GM12878 (cell line): ENCODE measurements at regions not wholly inside any gene's neighbourhood (a gene's known extent, or its start where the extent isn't known, plus 50 kb on each side); places are given as distances from the start of the nearest gene placed in this dataset.

Experiments
- ATAC-seq: fragments of 200-7000 bp; cut with Tn5 transposase; 3 replicates; pipeline ENCODE4 v1.9.1; 2020; ENCODE audit warnings: mild to moderate bottlenecking, moderate library complexity
- BruUV-seq: library from RNA; stranded (reverse); fragments of 400-500 nt; replicated peaks from 2 replicates; lab custom pipeline; 2021; lab: Mats Ljungman, UMichigan
- CTCF ChIA-PET: fragments of 300-600 bp; sonication (Branson Sonifier 250); formaldehyde crosslinking; extraction: SDS; loops from one replicate; lab custom pipeline; 2021; ENCODE audit warnings: inconsistent platforms; lab: Yijun Ruan, JAX
- POLR2A ChIA-PET: fragments of 350-600 bp; formaldehyde crosslinking; extraction: SDS; loops from one replicate; lab custom pipeline; 2021; ENCODE audit warnings: inconsistent platforms; lab: Charles Lee
- RAD21 ChIA-PET: fragments of 300-600 bp; sonication (Branson Sonifier 250); formaldehyde crosslinking; loops from one replicate; lab custom pipeline; 2023; ENCODE audit warnings: antibody characterized with exemption; ENCODE audit not compliant: unreplicated experiment; lab: Charles Lee
- SMC1A ChIA-PET: fragments of 300-600 bp; sonication (Branson Sonifier 250); formaldehyde crosslinking; loops from one replicate; lab custom pipeline; 2023; ENCODE audit not compliant: unreplicated experiment, uncharacterized antibody; lab: Charles Lee
- DNase-seq: peaks from one replicate; pipeline ENCODE4 v3.0.0-alpha.2; 2011; ENCODE audit warnings: low read depth, low spot score
- FAIRE-seq: peaks from 3 replicates; lab custom pipeline; 2011; peaks lifted over from hg19 to GRCh38; lab: Jason Lieb, UNC
- H2AFZ ChIP-seq: 2 replicates; pipeline ENCODE4 v1.6.0; 2011; ENCODE audit warnings: low read depth, low read length, control low read depth; ENCODE audit not compliant: control insufficient read depth
- H3K27ac ChIP-seq: 2 replicates; pipeline ENCODE4 v1.5.1; 2011; ENCODE audit warnings: control low read depth; ENCODE audit not compliant: control insufficient read depth, insufficient read depth
- H3K27me3 ChIP-seq, 2 experiments: replicated peaks in 1 of 2; 2 replicates each; pipeline versions ENCODE4 v1.6.0 to v1.6.1; 2011; ENCODE audit warnings: low read length in 1 of 2; ENCODE audit not compliant: control insufficient read depth in 2 of 2, insufficient read depth in 2 of 2
- H3K36me3 ChIP-seq, 2 experiments: 2 replicates each; pipeline ENCODE4 v1.5.1; 2011; ENCODE audit warnings: low read length in 1 of 2; ENCODE audit not compliant: control insufficient read depth in 2 of 2, insufficient read depth in 2 of 2
- H3K4me1 ChIP-seq: 2 replicates; pipeline ENCODE4 v1.6.1; 2011; ENCODE audit warnings: mild to moderate bottlenecking, low read length, moderate library complexity, mixed read lengths; ENCODE audit not compliant: control insufficient read depth, insufficient read depth
- H3K4me2 ChIP-seq: 2 replicates; pipeline ENCODE4 v1.6.0; 2011; ENCODE audit warnings: control low read depth; ENCODE audit not compliant: control insufficient read depth, insufficient read depth
- H3K4me3 ChIP-seq: fragments of 200-600 bp; sonication (generic); 2 replicates; pipeline ENCODE4 v1.5.1; 2016
- H3K79me2 ChIP-seq: 2 replicates; pipeline ENCODE4 v1.6.0; 2011; ENCODE audit warnings: low read length; ENCODE audit not compliant: control insufficient read depth, insufficient read depth
- H3K9ac ChIP-seq: 2 replicates; pipeline ENCODE4 v1.8.0; 2011; ENCODE audit warnings: low read length, control low read depth, mixed read lengths; ENCODE audit not compliant: control insufficient read depth, insufficient read depth
- H3K9me3 ChIP-seq: replicated peaks from 3 replicates; pipeline ENCODE4 v1.5.1; 2011; ENCODE audit warnings: mild to moderate bottlenecking, low read length; ENCODE audit not compliant: control insufficient read depth, insufficient read depth
- H4K20me1 ChIP-seq: 2 replicates; pipeline ENCODE4 v1.6.0; 2011; ENCODE audit not compliant: control insufficient read depth, insufficient read depth
- ASH2L ChIP-seq: fragments of 300-600, 200-600 bp; sonication (generic); IDR thresholded peaks from 2 replicates; pipeline ENCODE4 v1.6.1; 2017; ENCODE audit warnings: low read depth, mild to moderate bottlenecking, borderline replicate concordance
- ATF3 ChIP-seq: IDR thresholded peaks from 2 replicates; pipeline ENCODE4 v1.6.1; 2011; ENCODE audit warnings: low read depth, mild to moderate bottlenecking, low read length, moderate library complexity, borderline replicate concordance; ENCODE audit errors: extremely low read depth
- MYC ChIP-seq: IDR thresholded peaks from 2 replicates; pipeline ENCODE4 v1.6.1; 2011; ENCODE audit warnings: mild to moderate bottlenecking, low read length, moderate library complexity, inconsistent platforms; ENCODE audit not compliant: insufficient read depth, insufficient replicate concordance, insufficient read length, severe bottlenecking
- POLR2AphosphoS5 ChIP-seq: IDR thresholded peaks from 2 replicates; pipeline ENCODE4 v1.6.1; 2011; ENCODE audit warnings: mild to moderate bottlenecking, low read length, inconsistent platforms
- RFX5 ChIP-seq: IDR thresholded peaks from 2 replicates; pipeline ENCODE4 v1.6.1; 2011; ENCODE audit warnings: low read depth, low read length, improper control_type of control experiment
- TCF3 ChIP-seq: IDR thresholded peaks from 2 replicates; pipeline ENCODE4 v1.6.1; 2012; ENCODE audit warnings: low read depth, mild to moderate bottlenecking, low read length, borderline replicate concordance; ENCODE audit not compliant: insufficient read depth
- YY1 ChIP-seq: IDR thresholded peaks from 2 replicates; pipeline ENCODE4 v1.6.1; 2011; ENCODE audit warnings: low read depth, mild to moderate bottlenecking, low read length
- WGBS: methylation state at CpG from one replicate; pipeline ENCODE4 v1.1.6; 2016; ENCODE audit warnings: low lambda C conversion rate; ENCODE audit not compliant: insufficient replicate concordance, insufficient coverage; ENCODE audit errors: missing lambda C conversion rate; 5-methylcytosine and 5-hydroxymethylcytosine counted together
- in situ Hi-C: fragments of 300-500 bp; cut with MboI; formaldehyde crosslinking; loops from 9 replicates; pipeline ENCODE4 v1.14.3; 2018; ENCODE audit warnings: mixed read lengths
- intact Hi-C: fragments of 100-400 bp; cut with micrococcal nuclease; formaldehyde crosslinking; loops from one replicate; pipeline ENCODE4 v1.14.2; 2022; ENCODE audit not compliant: unreplicated experiment
- TF ChIP-seq, protein P1 (sequence below): fragments of 450-650 bp; IDR thresholded peaks from 2 replicates; pipeline ENCODE4 v1.6.1; 2017; ENCODE audit warnings: borderline replicate concordance

GRCh38 chr1:219529116-219529515 lies 83.8 kb downstream of the ZC3H11B start (continued):
- no peak for TF ChIP-seq MYC
- no peak for TF ChIP-seq ATF3
- TF ChIP-seq RFX5: no peak

- in situ Hi-C loops: no loop called here
- ChIA-PET RAD21 (no interaction called here), SMC1A (no interaction called here), POLR2A (no interaction called here), CTCF (no interaction called here)
- H3K9ac ChIP-seq: no peak overlapping the region
- intact Hi-C loops: no loop called here
- H3K27ac ChIP-seq: no peak overlapping the region
- DNase-seq (no peak), ATAC-seq (no peak), FAIRE-seq (no peak)
- H3K27me3 ChIP-seq: no peaks in the 10 kb centered on the region
- no peak overlapping the region for H2AFZ ChIP-seq
- no peaks in the 10 kb centered on the region for H4K20me1 ChIP-seq
- no TSS peak for BruUV-seq
- no peak overlapping the region for H3K4me3 ChIP-seq
- H3K36me3 ChIP-seq: no peaks in the 10 kb centered on the region
- WGBS: 70% methylated on average over 3 of the region's 3 CpGs
- TF ChIP-seq ASH2L: no peak
- TF ChIP-seq YY1: no peak
- TF ChIP-seq POLR2AphosphoS5: no peak
- no peak for TF ChIP-seq TCF3
- TF ChIP-seq, protein P1, sequence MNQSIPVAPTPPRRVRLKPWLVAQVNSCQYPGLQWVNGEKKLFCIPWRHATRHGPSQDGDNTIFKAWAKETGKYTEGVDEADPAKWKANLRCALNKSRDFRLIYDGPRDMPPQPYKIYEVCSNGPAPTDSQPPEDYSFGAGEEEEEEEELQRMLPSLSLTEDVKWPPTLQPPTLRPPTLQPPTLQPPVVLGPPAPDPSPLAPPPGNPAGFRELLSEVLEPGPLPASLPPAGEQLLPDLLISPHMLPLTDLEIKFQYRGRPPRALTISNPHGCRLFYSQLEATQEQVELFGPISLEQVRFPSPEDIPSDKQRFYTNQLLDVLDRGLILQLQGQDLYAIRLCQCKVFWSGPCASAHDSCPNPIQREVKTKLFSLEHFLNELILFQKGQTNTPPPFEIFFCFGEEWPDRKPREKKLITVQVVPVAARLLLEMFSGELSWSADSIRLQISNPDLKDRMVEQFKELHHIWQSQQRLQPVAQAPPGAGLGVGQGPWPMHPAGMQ: no peak
- no peak overlapping the region for H3K4me2 ChIP-seq
- no peaks in the 10 kb centered on the region for H3K4me1 ChIP-seq
- no peaks in the 10 kb centered on the region for H3K79me2 ChIP-seq
- H3K9me3 ChIP-seq: no peaks in the 10 kb centered on the region
Observed at GRCh38 chr1:219528633-219529032, 84.3 kb downstream of the ZC3H11B start.
